Left hindlimb (tissue), 1 donor: ENCODE measurements at regions not wholly inside any gene's neighbourhood (a gene's known extent, or its start where the extent isn't known, plus 50 kb on each side); places are given as distances from the start of the nearest gene placed in this dataset.
"Not testable (repeated sequence)": the region's sequence is repeated elsewhere in the genome, so short reads cannot be mapped to it uniquely, and the experiment has no call there.

Experiments used
- DNase-seq: peaks from one replicate; pipeline ENCODE4 v3.0.0-alpha.2; 2018

GRCh38 chr6:15758631-15759215 is 95.9 kb upstream of the DTNBP1 start:
- DNase-seq: no peak

DNA sequence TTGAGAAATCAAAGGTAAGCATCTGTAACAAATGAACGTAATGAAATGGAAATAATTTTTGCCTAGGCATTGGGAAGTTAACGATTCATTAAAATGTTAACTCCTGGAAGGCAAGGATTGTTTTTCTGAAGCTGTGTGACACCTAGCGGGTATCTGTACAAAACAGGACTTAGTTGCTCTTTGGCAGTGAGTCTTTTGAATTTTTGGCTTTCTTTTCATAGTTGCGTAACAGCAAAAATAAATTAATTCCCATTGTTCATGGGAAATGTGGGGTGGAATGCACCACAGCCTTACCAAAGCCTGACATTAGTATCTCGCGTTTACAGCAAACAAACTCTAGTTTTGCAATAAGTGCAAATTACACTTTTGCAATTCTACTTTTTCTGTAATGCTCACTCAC is 92.7 kb upstream of the DTNBP1 start:
- no peak for DNase-seq

GRCh38 chr6:15754706-15755079 is 91.9 kb upstream of the DTNBP1 start:
- no peak for DNase-seq

GRCh38 chr6:15754035-15754705 is 91.3 kb upstream of the DTNBP1 start:
- no peak for DNase-seq

- DNase-seq: no peak
Observed at GRCh38 chr6:15752820-15753219, 90.0 kb upstream of the DTNBP1 start.

- no peak for DNase-seq
Observed at GRCh38 chr6:15751721-15752350, 89.0 kb upstream of the DTNBP1 start.

DNA sequence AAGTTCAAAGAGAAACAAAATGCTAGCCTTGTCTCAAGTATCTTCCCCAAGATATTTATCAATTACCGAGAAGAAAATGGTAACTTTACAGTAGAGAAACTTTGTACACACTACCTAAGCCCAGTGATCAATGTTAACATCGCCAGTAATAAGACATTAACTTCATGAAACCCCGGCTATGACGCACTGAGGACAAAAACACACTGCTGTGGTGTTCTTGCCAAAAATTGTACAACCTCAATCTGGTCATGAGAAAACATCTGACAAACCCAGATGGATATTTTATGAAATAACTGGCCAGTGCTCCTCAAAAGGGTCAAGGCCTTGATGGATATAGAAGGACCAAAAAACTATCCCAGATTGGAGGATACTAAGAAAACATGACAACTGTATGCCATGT is 85.5 kb upstream of the DTNBP1 start:
- no peak for DNase-seq

DNA sequence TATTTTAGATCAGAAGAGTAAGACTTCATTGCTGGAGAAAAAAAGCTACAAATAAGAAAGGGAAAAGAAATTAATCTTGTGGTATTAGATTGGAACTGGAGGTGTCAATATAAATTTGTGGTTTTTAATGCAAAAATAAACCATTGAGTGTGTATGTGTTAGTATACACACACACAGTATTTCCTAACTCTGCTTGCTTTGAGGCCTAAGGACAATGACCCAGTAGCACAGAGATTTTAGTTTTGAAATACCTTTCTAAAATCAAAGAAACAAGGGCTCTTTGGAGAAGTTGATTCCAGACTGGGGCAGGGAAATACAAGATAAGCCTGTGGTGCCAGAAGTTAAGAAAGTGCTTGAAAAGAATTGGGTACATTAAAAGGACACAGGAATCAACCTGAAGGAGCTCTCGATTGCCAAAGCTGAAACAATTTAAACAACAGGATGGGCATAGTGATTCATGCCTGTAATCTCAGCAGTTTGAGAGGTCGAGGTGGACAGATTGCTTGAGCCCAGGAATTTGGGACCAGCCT is 84.6 kb upstream of the DTNBP1 start:
- DNase-seq: no peak

DNA sequence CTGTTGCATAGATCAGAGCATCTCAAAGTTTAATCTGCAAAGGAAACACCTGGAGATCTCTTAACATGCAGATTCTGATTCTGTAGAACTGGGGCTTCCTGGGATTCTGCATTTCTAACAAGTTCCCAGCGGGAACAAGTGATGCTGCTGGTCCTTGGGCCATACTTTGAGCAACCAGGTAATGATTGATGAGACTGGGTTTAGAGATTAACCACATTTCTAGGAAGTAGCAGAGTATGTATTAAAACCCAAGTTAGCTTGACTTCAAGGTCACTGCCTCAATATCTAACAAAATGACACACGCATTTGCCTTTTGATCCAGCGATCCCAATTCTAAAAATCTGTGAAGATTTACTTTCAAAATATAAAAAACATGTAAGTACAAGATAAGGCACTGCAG is 83.0 kb upstream of the DTNBP1 start:
- no peak for DNase-seq

DNA sequence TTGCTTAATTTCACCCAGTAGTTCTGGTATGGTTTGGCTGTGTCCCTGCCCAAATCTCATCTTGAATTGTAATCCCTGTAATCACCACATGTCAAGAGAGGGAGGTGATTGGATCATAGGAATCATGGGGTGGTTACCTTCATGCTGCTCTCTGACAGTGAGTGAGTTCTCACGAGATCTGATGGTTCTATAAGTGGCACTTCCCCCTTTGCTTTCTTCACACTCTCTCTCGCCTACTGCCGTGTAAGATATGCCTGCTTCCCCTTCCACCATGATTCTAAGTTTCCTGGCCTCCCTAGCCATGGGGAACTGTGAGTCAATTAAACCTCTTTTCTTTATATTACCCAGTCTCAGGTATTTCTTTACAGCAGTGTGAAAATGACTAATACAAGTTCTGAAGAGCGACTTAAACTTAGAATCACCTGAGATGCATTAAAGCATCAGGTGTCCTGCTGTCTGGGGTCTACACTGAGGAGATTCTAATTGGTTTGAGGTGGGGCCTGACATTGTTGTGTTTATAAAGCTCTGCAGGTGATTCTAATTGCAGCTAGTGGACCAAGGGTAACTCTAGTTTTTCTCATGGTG is 82.1 kb upstream of the DTNBP1 start:
- no peak for DNase-seq

- not testable (repeated sequence) for DNase-seq
Observed at GRCh38 chr6:15742013-15742412, 79.2 kb upstream of the DTNBP1 start.

- no peak for DNase-seq
Observed at GRCh38 chr6:15741405-15741804, 78.6 kb upstream of the DTNBP1 start.

DNA sequence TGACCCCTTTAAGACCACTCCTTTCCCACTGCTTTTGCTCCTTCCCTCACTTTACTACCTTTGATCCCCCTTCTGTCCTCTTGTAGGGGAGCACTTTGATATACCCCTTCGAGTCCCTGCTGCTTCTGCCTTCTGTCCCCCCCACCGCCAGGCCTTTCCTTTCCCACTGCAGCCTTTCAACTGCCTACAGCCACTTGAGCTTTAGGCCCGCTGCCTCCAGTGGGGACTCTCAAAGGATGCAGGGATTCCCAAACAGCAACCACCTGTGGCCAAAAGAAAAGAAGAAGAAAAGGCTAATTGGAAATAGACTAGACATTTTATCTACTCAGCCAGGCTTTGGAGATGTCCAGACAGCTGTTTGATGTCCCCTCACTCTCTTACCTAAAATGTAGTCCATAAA is 77.0 kb upstream of the DTNBP1 start:
- no peak for DNase-seq

GRCh38 chr6:15739353-15739752 is 76.5 kb upstream of the DTNBP1 start:
- DNase-seq: no peak

DNA sequence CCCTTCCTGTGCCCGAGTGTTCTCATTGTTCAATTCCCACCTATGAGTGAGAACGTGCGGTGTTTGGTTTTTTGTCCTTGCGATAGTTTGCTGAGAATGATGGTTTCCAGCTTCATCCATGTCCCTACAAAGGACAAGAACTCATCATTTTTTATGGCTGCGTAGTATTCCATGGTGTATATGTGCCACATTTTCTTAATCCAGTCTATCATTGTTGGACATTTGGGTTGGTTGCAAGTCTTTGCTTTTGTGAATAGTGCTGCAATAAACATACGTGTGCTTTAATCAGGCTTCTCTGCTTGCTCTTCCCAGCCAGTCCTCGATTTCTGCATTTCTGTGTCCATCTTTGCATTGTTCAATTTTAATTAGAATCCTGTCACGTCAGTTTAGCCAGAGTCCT is 75.4 kb upstream of the DTNBP1 start:
- not testable (repeated sequence) for DNase-seq

DNA sequence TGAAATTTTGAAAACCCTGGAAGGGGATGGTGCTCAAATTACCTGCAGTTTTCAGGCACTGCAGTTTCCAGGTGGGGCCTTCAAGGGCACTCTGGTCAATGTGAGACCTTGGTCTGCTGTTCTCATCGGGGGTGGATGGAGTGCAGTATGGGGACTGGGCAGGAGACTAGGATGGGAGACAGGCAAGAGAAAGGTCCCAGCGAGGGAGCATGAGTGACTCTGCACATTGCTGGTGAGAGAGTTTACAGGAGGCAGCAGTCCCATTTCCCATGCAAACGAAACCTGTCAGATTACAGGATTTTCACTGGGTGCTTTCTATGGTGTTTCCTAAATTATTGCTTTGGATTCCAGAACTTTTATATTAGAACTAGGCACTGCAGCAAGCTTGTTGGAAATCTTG is 73.5 kb upstream of the DTNBP1 start:
- no peak for DNase-seq

- no peak for DNase-seq
Observed at GRCh38 chr6:15735567-15736265, 72.9 kb upstream of the DTNBP1 start.

- no peak for DNase-seq
Observed at GRCh38 chr6:15734118-15734897, 71.5 kb upstream of the DTNBP1 start.

DNA sequence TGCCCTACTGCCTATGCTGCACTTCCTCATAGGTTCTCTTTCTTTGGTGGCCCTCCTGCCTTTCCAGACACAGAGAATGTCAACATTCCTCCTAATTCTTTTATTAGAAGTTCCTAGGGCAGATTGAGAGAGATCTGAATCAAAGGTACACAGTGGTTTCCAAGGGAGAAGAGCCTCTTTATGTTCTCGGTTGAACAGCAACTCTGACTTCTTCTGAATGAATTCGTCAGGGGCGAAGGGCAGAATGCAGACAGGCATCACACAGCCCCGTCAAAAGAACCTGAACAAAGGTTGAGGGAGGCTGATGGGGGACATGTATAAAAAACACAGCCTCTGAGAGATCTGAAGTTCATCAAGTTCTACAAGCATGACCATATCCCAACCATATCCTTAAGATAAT is 68.1 kb upstream of the DTNBP1 start:
- no peak for DNase-seq

DNA sequence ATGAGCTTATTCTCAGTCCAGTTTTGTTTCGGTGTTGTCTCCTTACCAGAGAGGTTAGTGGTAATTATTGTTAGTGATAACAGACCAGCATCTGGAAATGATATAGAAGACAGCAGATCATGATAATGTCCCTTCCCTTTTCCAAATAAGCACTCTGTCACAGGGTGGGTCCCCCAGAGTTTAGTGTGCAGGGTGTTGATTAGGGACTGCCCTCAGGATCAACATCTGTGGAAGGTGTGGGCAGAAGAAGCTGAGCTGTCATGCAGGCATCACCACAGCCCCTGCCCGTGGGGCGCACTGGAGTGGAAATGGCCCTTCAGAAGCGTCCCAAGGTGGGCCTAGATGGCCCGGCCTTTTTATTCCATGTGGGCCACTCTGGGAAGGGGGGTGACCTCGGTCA is 67.6 kb upstream of the DTNBP1 start:
- DNase-seq: no peak

GRCh38 chr6:15722731-15723130 is 59.9 kb upstream of the DTNBP1 start:
- DNase-seq: no peak

DNA sequence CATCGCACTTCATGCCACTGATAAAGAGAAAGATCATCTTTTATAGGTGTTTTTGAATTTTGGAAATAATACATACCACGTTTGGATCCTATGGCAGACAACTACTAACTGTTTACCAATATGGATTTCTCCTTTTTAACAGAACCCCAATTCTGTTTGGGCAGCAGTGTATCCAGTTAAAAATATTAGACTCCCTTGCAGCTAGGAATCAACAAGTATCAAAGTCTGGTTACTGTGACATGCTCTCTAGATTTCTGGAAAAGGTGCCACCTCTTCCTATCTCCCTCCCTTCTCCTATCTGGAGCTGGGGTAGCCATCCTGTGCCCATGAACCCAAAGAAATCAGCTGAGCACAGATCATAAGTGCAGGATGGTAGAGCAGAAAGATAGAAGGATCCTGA is 54.1 kb upstream of the DTNBP1 start:
- DNase-seq: no peak

- DNase-seq: no peak
Observed at GRCh38 chr6:15715851-15716250, 53.0 kb upstream of the DTNBP1 start.
